Loucy (cell line): ENCODE measurements at regions not wholly inside any gene's neighbourhood (a gene's known extent, or its start where the extent isn't known, plus 50 kb on each side); places are given as distances from the start of the nearest gene placed in this dataset.

Experiments
- H2AFZ ChIP-seq: fragments of 200-600 bp; sonication (generic); 2 replicates; pipeline ENCODE4 v1.6.0; 2016; ENCODE audit warnings: antibody characterized with exemption, mild to moderate bottlenecking, low read length, moderate library complexity
- H3F3A ChIP-seq: fragments of 200-600 bp; 2 replicates; pipeline ENCODE4 v1.6.0; 2016; ENCODE audit warnings: antibody characterized with exemption, low read depth, mild to moderate bottlenecking
- H3K27me3 ChIP-seq: fragments of 200-600 bp; sonication (generic); 2 replicates; pipeline ENCODE4 v1.6.1; 2014; ENCODE audit warnings: low read length, mild to moderate bottlenecking; ENCODE audit not compliant: insufficient read depth, poor library complexity, severe bottlenecking
- H3K36me3 ChIP-seq: fragments of 200-600 bp; sonication (generic); 2 replicates; pipeline ENCODE4 v1.6.1; 2016; ENCODE audit warnings: low read length; ENCODE audit not compliant: insufficient read depth
- H3K4me1 ChIP-seq: fragments of 200-600 bp; sonication (generic); 2 replicates; pipeline ENCODE4 v1.5.1; 2014; ENCODE audit warnings: low read length, mild to moderate bottlenecking; ENCODE audit not compliant: insufficient read depth, poor library complexity, severe bottlenecking
- H3K4me2 ChIP-seq: fragments of 200-600 bp; sonication (generic); 2 replicates; pipeline ENCODE4 v1.6.0; 2014; ENCODE audit warnings: antibody characterized with exemption, low read length, low read depth, mild to moderate bottlenecking; ENCODE audit not compliant: poor library complexity, severe bottlenecking
- H3K4me3 ChIP-seq: fragments of 200-600 bp; sonication (generic); 2 replicates; pipeline ENCODE4 v1.5.1; 2014; ENCODE audit warnings: low read length, mild to moderate bottlenecking, mixed read lengths; ENCODE audit not compliant: poor library complexity, severe bottlenecking
- H3K79me2 ChIP-seq: fragments of 200-600 bp; sonication (generic); 2 replicates; pipeline ENCODE4 v1.6.1; 2014; ENCODE audit warnings: low read length; ENCODE audit not compliant: insufficient read depth
- H3K9ac ChIP-seq: fragments of 200-600 bp; sonication (generic); 2 replicates; pipeline ENCODE4 v1.6.0; 2014; ENCODE audit warnings: mild to moderate bottlenecking, low read depth, low read length, moderate library complexity; ENCODE audit not compliant: poor library complexity, severe bottlenecking
- H3K9me2 ChIP-seq: fragments of 200-600 bp; sonication (generic); replicated peaks from 2 replicates; pipeline ENCODE4 v1.6.1; 2016; ENCODE audit warnings: low read depth, low read length, mixed read lengths
- H3K9me3 ChIP-seq: fragments of 200-600 bp; sonication (generic); 2 replicates; pipeline ENCODE4 v1.6.1; 2014; ENCODE audit warnings: mild to moderate bottlenecking, antibody characterized with exemption, low read length, low read depth; ENCODE audit not compliant: insufficient read depth
- H4K20me1 ChIP-seq: fragments of 200-600 bp; sonication (generic); 2 replicates; pipeline ENCODE4 v1.6.0; 2014; ENCODE audit warnings: antibody characterized with exemption, low read length, mild to moderate bottlenecking; ENCODE audit not compliant: insufficient read depth, poor library complexity, severe bottlenecking
- EZH2phosphoT487 ChIP-seq: fragments of 200-600 bp; IDR thresholded peaks from 2 replicates; pipeline ENCODE4 v1.6.1; 2018; ENCODE audit warnings: antibody characterized with exemption, mild to moderate bottlenecking, moderate library complexity, borderline replicate concordance
- TF ChIP-seq, protein P1 (sequence below): fragments of 200-600 bp; sonication (generic); conservative IDR thresholded peaks from 2 replicates; pipeline ENCODE4 v1.5.1; 2014; ENCODE audit warnings: mild to moderate bottlenecking, antibody characterized with exemption, low read length

DNA sequence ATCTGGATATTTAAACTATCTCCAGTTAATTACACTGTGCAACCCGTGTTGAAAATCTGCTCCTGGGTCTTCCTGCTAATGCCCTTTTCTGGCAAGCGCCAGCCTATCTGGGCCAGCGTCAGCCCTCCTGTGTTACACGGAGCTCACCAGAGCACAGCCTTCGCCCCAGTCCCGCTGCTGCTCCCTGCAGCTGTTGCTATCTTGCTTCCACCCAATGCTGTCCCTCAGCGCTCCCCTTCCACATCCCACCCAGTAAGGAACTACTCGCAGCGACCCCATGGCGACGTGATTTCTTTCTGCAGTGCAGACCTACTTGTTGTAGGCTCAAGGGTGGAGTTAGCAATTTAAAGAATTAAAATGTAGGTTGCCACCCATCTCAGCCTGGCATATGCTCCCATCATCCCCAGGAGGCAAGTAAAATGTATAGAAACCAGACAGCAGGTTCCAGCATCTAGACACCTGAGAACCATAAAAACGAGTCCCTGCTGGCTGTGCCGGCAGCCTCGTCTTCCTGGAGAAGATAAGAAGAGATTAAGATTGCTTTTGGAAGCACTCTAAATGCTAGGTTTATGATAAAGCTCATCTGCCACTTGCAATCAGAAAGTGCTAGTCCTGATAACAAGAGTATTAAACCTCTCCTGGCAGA lies 254.3 kb upstream of the FOXQ1 start:
- no peak overlapping the region for H3K4me3 ChIP-seq
- H3K4me2 ChIP-seq = no peak overlapping the region
- no peaks in the 10 kb centered on the region for H3K4me1 ChIP-seq
- H3F3A ChIP-seq = no peaks in the 10 kb centered on the region
- H3K36me3 ChIP-seq = no peaks in the 10 kb centered on the region
- H3K9ac ChIP-seq = no peak overlapping the region
- no peaks in the 10 kb centered on the region for H3K9me3 ChIP-seq
- no peak overlapping the region for H2AFZ ChIP-seq
- TF ChIP-seq EZH2phosphoT487 = no peak
- TF ChIP-seq, protein P1, sequence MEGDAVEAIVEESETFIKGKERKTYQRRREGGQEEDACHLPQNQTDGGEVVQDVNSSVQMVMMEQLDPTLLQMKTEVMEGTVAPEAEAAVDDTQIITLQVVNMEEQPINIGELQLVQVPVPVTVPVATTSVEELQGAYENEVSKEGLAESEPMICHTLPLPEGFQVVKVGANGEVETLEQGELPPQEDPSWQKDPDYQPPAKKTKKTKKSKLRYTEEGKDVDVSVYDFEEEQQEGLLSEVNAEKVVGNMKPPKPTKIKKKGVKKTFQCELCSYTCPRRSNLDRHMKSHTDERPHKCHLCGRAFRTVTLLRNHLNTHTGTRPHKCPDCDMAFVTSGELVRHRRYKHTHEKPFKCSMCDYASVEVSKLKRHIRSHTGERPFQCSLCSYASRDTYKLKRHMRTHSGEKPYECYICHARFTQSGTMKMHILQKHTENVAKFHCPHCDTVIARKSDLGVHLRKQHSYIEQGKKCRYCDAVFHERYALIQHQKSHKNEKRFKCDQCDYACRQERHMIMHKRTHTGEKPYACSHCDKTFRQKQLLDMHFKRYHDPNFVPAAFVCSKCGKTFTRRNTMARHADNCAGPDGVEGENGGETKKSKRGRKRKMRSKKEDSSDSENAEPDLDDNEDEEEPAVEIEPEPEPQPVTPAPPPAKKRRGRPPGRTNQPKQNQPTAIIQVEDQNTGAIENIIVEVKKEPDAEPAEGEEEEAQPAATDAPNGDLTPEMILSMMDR = no peak
- no peaks in the 10 kb centered on the region for H4K20me1 ChIP-seq
- no peaks in the 10 kb centered on the region for H3K27me3 ChIP-seq
- no peaks in the 10 kb centered on the region for H3K9me2 ChIP-seq
- H3K79me2 ChIP-seq = no peaks in the 10 kb centered on the region

DNA sequence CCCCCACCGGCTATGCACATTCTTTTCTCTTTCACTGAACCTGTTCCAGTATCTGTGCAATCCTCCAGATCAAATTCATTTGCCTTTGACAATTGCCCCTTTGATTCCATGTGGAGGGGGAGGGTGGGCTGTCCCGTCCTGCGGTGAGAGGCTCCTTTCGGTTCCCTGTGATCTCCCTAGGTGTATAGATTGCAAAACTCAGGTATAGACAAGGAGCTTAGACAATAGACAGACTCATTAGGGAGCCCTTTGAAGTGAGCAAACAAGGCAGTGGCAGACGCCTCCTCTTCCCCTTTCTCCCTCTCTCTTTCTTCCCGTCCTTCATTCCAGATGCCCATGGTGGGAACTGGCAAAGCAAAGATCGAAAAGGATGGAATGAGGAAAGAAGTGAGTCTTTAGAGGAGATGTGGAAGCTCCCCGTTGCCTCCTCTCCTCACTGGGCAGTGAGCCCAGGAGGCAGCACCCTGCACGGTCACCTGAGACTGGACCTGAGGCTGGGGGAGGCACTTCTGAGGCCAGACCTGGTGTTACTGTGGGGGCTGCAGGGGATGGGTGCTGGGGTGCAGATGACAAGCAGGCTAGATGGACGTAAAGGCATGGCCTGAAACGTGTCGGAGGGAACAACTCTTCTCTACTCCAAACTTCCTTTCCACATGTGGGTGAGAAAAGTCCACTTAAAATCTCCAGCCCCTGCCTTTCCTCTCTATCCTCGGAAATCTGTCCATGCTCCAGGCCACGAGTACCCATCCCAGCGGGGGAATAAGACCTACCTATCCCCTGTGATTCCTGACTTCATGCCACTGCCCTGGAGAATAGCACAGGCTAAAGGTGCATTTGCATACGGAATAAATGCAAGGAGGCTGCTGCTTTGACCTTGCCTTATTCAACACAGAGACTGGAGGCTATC lies 256.6 kb upstream of the FOXQ1 start:
- H3K27me3 ChIP-seq = no peaks in the 10 kb centered on the region
- no peaks in the 10 kb centered on the region for H3K79me2 ChIP-seq
- no peaks in the 10 kb centered on the region for H3F3A ChIP-seq
- H3K9me3 ChIP-seq = no peaks in the 10 kb centered on the region
- no peak for TF ChIP-seq EZH2phosphoT487
- TF ChIP-seq, protein P1 = no peak
- H3K4me3 ChIP-seq = no peak overlapping the region
- H3K36me3 ChIP-seq = no peaks in the 10 kb centered on the region
- no peaks in the 10 kb centered on the region for H3K4me1 ChIP-seq
- no peak overlapping the region for H2AFZ ChIP-seq
- no peaks in the 10 kb centered on the region for H4K20me1 ChIP-seq
- no peak overlapping the region for H3K4me2 ChIP-seq
- H3K9ac ChIP-seq = no peak overlapping the region
- H3K9me2 ChIP-seq = no peaks in the 10 kb centered on the region

GRCh38 chr6:1054653-1055014 lies 257.3 kb upstream of the FOXQ1 start:
- Histone ChIP-seq H3K27me3 (no peaks in the 10 kb centered on the region), H3K36me3 (no peaks in the 10 kb centered on the region), H3K4me2 (no peak overlapping the region)

More at GRCh38 chr6:1054653-1055014, 257.3 kb upstream of the FOXQ1 start:
- Histone ChIP-seq H3K9me3 (no peaks in the 10 kb centered on the region), H4K20me1 (no peaks in the 10 kb centered on the region), H2AFZ (no peak overlapping the region), H3K79me2 (no peaks in the 10 kb centered on the region), H3K4me3 (no peak overlapping the region), H3K4me1 (no peaks in the 10 kb centered on the region), H3K9me2 (no peaks in the 10 kb centered on the region), H3F3A (no peaks in the 10 kb centered on the region), H3K9ac (no peak overlapping the region)
- TF ChIP-seq, protein P1 = no peak
- TF ChIP-seq EZH2phosphoT487 = no peak
